Panc1 (cell line): ENCODE measurements at regions not wholly inside any gene's neighbourhood (a gene's known extent, or its start where the extent isn't known, plus 50 kb on each side); places are given as distances from the start of the nearest gene placed in this dataset.

Experiments used
- ATAC-seq: fragments of 200-7000 bp; cut with Tn5 transposase; 2 replicates; pipeline ENCODE4 v1.9.1; 2020; ENCODE audit warnings: mild to moderate bottlenecking, moderate library complexity
- BruUV-seq: library from RNA; stranded (reverse); fragments of 400-500 nt; replicated peaks from 2 replicates; lab custom pipeline; 2021; lab: Mats Ljungman, UMichigan
- CTCF ChIA-PET: fragments of 300-600 bp; sonication (Branson Sonifier 250); formaldehyde crosslinking; loops from one replicate; lab custom pipeline; 2022; ENCODE audit warnings: antibody characterized with exemption; lab: Charles Lee
- POLR2A ChIA-PET: fragments of 300-600 bp; sonication (Branson Sonifier 250); formaldehyde crosslinking; loops from one replicate; lab custom pipeline; 2022; ENCODE audit warnings: antibody characterized with exemption; lab: Charles Lee
- DNase-seq: peaks from one replicate; pipeline ENCODE4 v3.0.0-alpha.2; 2010; ENCODE audit warnings: low read depth, low spot score
- H3K27ac ChIP-seq: 2 replicates; pipeline ENCODE4 v1.5.1; 2011; ENCODE audit warnings: mild to moderate bottlenecking, low read length, inconsistent platforms
- H3K27me3 ChIP-seq: fragments of 200-500 bp; sonication (Bioruptor generic); 2 replicates; pipeline ENCODE4 v1.6.0; 2014; ENCODE audit warnings: low read length, inconsistent platforms; ENCODE audit not compliant: control insufficient read depth, insufficient read depth
- H3K36me3 ChIP-seq: fragments of 200-500 bp; sonication (Bioruptor generic); 2 replicates; pipeline ENCODE4 v1.5.1; 2014; ENCODE audit warnings: inconsistent platforms, mild to moderate bottlenecking, low read length, moderate library complexity; ENCODE audit not compliant: control insufficient read depth, insufficient read depth
- H3K4me1 ChIP-seq: 2 replicates; pipeline ENCODE4 v1.5.1; 2011; ENCODE audit warnings: inconsistent platforms, mild to moderate bottlenecking, low read length, moderate library complexity; ENCODE audit not compliant: control insufficient read depth, insufficient read depth
- H3K4me3 ChIP-seq, 2 experiments: 2 replicates each; pipeline ENCODE4 v1.5.1; 2011 to 2012; ENCODE audit warnings: low read depth in 2 of 2, low read length in 2 of 2, mild to moderate bottlenecking in 2 of 2, inconsistent platforms in 1 of 2, moderate library complexity in 1 of 2
- H3K9me3 ChIP-seq: fragments of 200-500 bp; sonication (Bioruptor generic); 2 replicates; pipeline ENCODE4 v1.5.1; 2014; ENCODE audit warnings: low read depth, mild to moderate bottlenecking, inconsistent platforms, low read length, moderate library complexity; ENCODE audit not compliant: control insufficient read depth, insufficient read depth
- POLR2AphosphoS5 ChIP-seq: IDR thresholded peaks from 2 replicates; pipeline ENCODE4 v1.6.1; 2012; ENCODE audit warnings: mild to moderate bottlenecking, low read depth, low read length, moderate library complexity
- SIN3A ChIP-seq: IDR thresholded peaks from 2 replicates; pipeline ENCODE4 v1.6.1; 2012; ENCODE audit warnings: low read depth, mild to moderate bottlenecking, low read length, moderate library complexity, borderline replicate concordance; ENCODE audit not compliant: insufficient read depth
- TCF7L2 ChIP-seq: IDR thresholded peaks from 2 replicates; pipeline ENCODE4 v1.6.1; 2011; ENCODE audit warnings: mild to moderate bottlenecking, low read depth, low read length, inconsistent platforms
- in situ Hi-C: cut with HindIII; loops from 2 replicates; pipeline ENCODE4 v1.10.0; 2016; ENCODE audit warnings: low sequenced_read_pairs, low pct_unique_long_range_greater_than_20kb
- intact Hi-C: fragments of 100-400 bp; cut with micrococcal nuclease; formaldehyde crosslinking; loops from one replicate; pipeline ENCODE4 v1.10.0; 2022; ENCODE audit not compliant: unreplicated experiment
- TF ChIP-seq, protein P1 (sequence below), 2 experiments: IDR thresholded peaks; 2 replicates each; pipeline ENCODE4 v1.6.1; 2011 to 2012; ENCODE audit warnings: low read depth in 2 of 2, control low read depth in 1 of 2, low read length in 1 of 2, mild to moderate bottlenecking in 1 of 2, moderate library complexity in 1 of 2; ENCODE audit not compliant: insufficient read depth in 1 of 2
- TF ChIP-seq, protein P2 (sequence below): fragments of 450-650 bp; IDR thresholded peaks from 2 replicates; pipeline ENCODE4 v1.5.1; 2017; ENCODE audit warnings: mild to moderate bottlenecking

- no peak overlapping the region for H3K4me3 ChIP-seq
- H3K27ac ChIP-seq: no peak overlapping the region
- CTCF ChIA-PET: no interaction called here
- DNase-seq (no peak), ATAC-seq (no peak)
- TF ChIP-seq SIN3A: no peak
- TF ChIP-seq, protein P1, sequence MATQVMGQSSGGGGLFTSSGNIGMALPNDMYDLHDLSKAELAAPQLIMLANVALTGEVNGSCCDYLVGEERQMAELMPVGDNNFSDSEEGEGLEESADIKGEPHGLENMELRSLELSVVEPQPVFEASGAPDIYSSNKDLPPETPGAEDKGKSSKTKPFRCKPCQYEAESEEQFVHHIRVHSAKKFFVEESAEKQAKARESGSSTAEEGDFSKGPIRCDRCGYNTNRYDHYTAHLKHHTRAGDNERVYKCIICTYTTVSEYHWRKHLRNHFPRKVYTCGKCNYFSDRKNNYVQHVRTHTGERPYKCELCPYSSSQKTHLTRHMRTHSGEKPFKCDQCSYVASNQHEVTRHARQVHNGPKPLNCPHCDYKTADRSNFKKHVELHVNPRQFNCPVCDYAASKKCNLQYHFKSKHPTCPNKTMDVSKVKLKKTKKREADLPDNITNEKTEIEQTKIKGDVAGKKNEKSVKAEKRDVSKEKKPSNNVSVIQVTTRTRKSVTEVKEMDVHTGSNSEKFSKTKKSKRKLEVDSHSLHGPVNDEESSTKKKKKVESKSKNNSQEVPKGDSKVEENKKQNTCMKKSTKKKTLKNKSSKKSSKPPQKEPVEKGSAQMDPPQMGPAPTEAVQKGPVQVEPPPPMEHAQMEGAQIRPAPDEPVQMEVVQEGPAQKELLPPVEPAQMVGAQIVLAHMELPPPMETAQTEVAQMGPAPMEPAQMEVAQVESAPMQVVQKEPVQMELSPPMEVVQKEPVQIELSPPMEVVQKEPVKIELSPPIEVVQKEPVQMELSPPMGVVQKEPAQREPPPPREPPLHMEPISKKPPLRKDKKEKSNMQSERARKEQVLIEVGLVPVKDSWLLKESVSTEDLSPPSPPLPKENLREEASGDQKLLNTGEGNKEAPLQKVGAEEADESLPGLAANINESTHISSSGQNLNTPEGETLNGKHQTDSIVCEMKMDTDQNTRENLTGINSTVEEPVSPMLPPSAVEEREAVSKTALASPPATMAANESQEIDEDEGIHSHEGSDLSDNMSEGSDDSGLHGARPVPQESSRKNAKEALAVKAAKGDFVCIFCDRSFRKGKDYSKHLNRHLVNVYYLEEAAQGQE (IDR thresholded peaks at IDR 0.05; ENCODE audit: insufficient read depth in 1 of 2, low read depth in 2 of 2, low read length in 1 of 2): no peak
- TF ChIP-seq, protein P2, sequence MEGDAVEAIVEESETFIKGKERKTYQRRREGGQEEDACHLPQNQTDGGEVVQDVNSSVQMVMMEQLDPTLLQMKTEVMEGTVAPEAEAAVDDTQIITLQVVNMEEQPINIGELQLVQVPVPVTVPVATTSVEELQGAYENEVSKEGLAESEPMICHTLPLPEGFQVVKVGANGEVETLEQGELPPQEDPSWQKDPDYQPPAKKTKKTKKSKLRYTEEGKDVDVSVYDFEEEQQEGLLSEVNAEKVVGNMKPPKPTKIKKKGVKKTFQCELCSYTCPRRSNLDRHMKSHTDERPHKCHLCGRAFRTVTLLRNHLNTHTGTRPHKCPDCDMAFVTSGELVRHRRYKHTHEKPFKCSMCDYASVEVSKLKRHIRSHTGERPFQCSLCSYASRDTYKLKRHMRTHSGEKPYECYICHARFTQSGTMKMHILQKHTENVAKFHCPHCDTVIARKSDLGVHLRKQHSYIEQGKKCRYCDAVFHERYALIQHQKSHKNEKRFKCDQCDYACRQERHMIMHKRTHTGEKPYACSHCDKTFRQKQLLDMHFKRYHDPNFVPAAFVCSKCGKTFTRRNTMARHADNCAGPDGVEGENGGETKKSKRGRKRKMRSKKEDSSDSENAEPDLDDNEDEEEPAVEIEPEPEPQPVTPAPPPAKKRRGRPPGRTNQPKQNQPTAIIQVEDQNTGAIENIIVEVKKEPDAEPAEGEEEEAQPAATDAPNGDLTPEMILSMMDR: no peak
- no peak for TF ChIP-seq POLR2AphosphoS5
- TF ChIP-seq TCF7L2: no peak
- no peaks in the 10 kb centered on the region for H3K4me1 ChIP-seq
- no TSS peak for BruUV-seq
- H3K36me3 ChIP-seq: no peaks in the 10 kb centered on the region
- POLR2A ChIA-PET: no interaction called here
- intact Hi-C loops: no loop called here
- in situ Hi-C loops: no loop called here
- peaks cover 2% of the 10 kb centered on the region; the same call in 1 of the 2 replicates for H3K27me3 ChIP-seq
- no peaks in the 10 kb centered on the region for H3K9me3 ChIP-seq
Observed at GRCh38 chr12:125233319-125233718, 168.1 kb downstream of the AACS start.

- no peak for ATAC-seq
- no peak overlapping the region for H3K27ac ChIP-seq
- CTCF ChIA-PET: no interaction called here
- in situ Hi-C loops: no loop called here
- no TSS peak for BruUV-seq
- DNase-seq: no peak
- H3K9me3 ChIP-seq: no peaks in the 10 kb centered on the region
- no peaks in the 10 kb centered on the region for H3K4me1 ChIP-seq
- TF ChIP-seq SIN3A (no peak), TCF7L2 (no peak)
- TF ChIP-seq, protein P1 (IDR thresholded peaks at IDR 0.05; ENCODE audit: insufficient read depth in 1 of 2, low read depth in 2 of 2, low read length in 1 of 2): no peak
- intact Hi-C loops: no loop called here
- H3K4me3 ChIP-seq: no peak overlapping the region
- POLR2A ChIA-PET: no interaction called here
- peaks cover 4% of the 10 kb centered on the region for H3K27me3 ChIP-seq
- H3K36me3 ChIP-seq: no peaks in the 10 kb centered on the region
Observed at GRCh38 chr12:125239563-125239962, 174.3 kb downstream of the AACS start.
